ENCODE measurements at regions not wholly inside any gene's neighbourhood (a gene's known extent, or its start where the extent isn't known, plus 50 kb on each side); places are given as distances from the start of the nearest gene placed in this dataset.
A peak's percentile ranks its signal among the peaks of the same experiment; 100 is the strongest.

DNA sequence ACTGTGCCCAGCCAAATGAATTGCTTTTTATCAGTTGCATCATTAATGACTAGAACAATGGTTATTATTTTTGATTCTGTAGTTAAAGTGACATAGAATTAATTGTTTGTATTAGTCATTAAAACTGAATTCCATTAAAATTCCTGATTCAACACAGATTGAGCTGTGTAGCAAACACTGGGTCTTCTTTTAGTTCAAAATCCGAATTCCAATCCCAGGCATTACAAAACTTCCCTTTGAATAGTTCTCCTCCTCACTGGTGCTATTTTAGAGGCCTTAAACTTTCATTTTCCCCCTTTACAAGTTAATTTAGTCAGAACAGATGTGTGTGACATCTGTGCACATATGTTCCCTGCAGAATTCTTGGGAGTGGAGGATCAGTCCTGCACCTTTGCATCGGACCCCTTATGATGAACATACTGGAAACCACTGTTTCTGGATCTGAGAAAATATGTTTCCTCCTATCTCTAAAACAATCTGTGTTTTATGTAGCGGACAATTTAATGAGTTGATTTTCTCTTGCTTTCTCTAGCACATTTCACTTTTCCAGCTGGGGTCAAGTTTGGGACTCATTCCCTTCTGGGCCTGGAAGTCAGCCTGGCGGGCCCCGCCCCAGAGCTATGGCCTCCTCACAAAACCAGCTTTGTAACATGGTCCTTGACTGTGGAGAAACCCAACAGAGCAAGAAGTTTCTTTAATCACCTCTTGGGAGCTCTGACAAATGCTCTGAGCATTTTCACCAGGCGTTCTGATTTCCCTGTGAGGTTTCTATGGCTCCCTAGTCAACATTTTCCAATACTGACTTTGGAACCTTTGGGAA lies 87.9 kb upstream of the MAMDC2 start:
- DNase-seq, result no peak

DNA sequence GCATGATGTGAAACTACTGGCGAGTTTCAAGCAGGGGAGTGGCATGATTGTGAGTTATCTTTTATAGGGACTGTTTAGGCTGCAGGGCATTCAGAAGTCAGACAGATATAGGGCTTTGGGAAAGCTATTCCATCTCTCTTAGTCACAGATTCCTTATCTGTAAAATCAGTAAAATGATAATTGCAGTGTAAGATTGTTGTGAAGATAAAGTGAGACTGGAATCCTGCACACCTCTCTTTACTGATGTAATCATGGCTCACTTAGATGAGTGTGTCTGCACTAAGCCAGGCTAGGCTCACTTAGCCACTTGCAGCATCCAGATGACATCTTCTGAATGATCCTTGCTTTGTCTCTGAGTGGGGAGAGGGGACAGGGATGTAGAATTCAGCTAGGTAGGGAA lies 81.8 kb upstream of the MAMDC2 start:
- DNase-seq, result no peak

DNA sequence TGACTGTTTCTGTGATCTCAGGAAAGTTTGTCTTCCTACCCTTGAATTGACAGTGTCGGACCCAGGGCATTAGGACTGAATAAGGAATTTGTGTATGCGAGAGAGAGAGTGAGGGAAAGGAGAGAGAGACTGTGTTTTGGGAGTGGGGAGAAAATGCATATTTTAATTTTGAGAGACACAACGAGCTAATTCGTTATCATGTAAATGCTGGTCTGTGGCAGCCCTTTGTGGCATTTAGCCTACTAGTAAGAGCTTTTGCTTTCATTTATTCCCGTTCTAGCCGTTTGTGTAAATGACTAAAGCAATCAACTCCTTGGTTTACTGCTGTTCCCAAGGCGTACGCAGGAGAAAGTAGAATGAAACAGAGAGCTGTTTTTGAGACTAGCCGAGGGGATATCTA lies 79.8 kb upstream of the MAMDC2 start:
- no peak for DNase-seq

DNA sequence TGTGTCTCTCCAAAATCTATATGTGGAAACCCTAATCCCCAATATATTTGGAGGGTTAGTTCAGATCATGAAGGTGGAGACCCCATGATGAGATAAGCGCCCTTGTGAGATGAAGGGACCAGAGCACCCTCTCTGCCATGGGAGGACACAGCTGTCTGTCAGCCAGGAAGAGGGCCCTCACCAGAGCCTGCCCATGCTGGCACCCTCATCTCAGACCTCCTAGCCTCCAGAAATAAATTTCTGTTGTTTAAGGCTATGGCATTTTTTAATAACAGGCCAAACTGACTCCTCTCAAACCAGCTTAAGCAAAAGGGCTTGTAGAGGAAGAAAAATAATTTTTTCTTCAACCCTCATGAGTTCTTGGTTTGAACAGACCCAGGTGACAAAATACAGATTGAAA lies 79.2 kb upstream of the MAMDC2 start:
- DNase-seq, result no peak

DNA sequence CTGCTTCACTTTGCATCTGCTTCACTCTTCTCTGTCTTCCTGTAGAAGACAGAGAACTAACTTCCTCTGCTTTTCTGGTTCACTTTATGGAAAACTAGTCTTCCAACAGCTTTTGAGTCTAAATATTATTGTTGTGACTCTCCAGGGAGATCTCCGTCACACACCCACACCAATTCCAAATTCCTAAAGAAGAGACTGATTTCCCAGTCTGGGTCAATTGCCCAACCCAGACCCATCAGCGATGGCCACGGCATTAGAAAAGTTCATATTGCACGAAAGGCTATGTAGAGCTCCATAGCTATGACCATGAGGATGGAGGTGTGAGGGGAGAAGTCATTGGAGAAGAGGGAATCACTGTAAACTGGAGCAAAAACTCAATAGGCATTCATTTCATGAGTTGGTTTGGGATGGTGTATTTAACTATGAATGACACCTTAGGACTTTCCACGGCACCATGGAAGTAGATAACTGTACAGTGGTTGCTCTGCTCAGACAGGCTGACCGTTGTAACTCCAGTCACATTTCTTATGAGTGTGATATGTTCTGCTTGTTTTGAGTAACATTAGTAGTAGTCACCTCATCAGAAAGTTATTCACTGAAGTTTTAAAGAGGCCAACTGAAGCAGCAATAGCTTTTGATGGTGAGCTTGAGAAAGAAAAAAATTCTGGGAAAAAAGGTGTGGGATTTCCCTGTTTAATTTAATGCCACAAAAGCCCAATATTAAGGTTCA lies 78.1 kb upstream of the MAMDC2 start:
- DNase-seq, result no peak

DNA sequence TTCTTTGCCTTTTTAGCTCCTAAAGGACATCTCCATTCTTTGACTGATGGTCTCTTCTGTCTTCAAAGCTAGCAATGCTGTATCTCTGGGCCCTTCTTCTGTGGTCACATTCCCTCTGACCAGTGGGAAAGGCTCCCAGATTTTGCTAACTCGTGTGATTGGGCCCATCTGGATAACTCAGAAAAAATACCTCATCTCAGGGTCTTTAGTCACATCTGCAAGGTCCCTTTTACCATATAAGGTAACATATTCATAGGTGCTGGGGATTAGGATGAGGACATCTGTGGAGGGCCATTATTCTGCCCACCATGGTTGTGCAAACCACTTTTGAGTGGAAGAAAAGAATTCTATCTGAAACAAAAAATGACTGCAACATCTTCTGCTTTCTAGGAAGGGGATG lies 76.3 kb upstream of the MAMDC2 start:
- no peak for DNase-seq

DNA sequence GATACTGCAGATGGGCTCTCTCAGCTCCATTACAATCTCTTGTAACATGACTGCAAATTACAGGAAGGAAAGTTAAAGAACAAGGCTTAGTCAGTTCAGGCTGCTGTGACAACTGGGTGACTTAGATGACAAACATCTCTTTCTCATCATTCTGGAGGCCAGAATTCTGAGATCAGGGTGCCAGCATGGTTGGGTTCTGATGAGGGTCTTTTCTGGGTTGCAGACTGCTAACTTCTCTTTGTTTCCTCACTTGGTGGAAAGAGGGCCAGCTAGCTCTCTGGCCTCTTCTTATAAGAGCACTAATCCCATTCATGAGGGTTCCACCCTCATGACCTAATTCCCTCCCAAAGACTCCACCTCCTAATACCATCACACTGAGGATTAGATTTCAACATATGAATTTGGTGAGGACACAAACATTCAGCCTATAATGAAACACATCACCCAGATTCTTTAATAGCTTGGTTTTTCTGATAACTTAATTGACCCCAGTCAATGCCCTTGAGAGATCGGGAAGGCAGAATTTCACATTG lies 73.6 kb upstream of the MAMDC2 start:
- DNase-seq, result no peak

DNA sequence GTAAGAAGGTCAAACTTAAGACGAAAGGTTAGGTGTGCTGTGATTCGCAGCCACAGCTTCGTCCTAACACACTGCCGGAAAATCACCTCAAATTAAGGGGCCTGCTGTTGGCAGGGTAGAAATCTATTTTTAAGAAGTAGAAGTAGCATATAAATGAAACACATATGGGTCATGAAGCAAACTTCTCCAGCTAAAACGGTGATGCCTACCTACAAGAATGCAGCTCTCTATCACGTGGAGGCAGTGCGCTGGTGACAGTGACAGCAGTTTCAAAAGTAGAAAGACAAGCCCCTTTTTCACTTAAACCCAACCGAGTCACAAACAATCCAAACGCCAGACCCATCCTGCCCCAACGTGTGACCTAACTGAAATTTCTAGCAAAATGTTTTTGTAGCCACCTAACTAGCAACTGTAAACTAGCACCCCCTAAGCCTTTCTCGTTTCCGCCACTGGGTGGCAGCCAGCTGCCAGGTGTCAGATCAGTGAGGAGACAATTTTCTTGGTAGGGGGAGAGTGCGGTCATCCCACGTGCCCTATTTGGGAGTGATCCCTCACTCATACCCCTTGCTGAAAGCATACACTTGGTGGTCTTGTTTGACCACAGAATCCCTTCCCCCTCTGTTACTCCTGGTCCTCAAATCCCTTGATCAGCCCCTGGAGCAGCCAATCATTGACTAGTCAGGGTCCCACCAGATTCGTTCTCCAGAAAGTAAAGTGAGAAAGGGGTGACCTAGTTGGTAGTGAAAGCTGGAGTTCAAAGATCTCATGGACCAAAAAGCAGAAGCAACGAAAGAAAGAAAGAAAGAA lies 71.8 kb upstream of the MAMDC2 start:
- peak; percentile 13 for DNase-seq

DNA sequence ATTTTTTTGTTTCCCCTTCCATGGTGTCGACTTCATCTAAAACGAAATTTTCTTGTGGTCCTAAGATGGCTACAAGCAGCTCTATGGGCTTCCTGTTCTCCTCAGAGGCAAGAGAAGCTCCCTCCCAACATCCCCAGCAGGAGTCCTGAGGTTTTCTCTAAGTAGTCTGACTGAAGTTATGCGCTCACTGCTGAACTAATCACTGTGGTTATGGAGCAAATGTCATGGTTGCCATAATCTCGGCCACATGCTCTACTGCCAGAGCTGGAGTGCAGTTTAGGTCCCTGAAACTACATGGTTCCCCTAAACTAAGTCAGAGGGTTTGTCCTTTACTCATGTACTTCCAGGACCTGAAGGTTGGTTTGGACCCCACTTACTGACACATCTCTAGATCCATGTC lies 68.0 kb upstream of the MAMDC2 start:
- no peak for DNase-seq

DNA sequence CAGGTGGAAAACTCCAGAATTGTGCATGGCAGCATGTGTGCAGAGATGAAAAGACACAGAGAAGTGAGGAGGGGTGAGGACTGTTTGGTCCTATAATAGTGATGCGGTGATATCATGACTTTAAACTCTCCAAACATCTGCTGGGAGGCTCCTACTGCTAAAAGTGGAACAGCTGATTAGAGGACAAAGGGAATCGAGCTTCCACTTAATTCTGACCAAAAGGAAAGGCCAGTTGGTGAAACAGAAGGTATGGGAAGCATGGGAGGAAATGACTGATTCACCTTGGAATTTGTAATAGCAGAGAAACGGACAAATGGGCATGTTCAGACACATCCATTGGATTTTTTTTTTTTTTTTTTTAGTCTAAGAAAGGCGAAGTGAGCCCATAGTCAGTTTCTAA lies 67.5 kb upstream of the MAMDC2 start:
- DNase-seq, result no peak

DNA sequence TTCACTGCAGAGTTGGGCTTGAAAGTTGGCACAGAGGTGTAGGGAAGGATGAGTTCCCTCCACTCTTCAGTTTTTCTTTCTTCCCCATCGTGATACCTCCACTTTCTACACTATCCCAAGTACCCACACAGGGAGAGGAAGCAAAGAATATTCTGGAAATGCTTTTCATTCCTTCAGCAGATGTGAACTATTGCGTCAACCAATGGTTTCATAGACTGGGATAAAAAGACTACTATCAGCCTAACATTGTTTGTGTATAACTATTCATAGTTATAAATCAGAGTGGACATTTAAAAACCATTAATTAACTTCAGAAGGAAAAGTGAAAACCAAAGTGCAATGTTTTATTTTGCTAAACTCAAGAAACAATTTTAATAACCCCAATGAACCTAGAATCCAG lies 63.6 kb upstream of the MAMDC2 start:
- DNase-seq, result no peak

DNA sequence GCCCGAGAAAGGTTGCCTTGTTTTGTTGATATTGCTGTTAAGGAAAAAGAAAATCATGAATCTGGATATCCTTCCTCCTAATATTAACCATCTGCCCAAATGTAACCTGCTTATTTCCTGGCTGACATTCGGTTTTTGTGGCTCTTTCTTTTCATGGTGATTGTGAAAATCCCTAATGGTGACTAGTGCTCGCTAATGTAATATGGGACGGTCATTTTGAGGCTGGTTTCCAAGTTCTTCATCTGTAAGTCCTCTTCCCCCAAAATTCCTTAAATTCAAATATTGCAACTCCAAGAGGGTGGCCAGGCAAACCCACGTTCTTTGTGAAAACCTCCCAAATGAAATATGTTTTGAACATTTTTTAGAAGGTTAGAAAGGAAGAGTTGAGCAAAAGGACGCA lies 63.1 kb upstream of the MAMDC2 start:
- no peak for DNase-seq

DNA sequence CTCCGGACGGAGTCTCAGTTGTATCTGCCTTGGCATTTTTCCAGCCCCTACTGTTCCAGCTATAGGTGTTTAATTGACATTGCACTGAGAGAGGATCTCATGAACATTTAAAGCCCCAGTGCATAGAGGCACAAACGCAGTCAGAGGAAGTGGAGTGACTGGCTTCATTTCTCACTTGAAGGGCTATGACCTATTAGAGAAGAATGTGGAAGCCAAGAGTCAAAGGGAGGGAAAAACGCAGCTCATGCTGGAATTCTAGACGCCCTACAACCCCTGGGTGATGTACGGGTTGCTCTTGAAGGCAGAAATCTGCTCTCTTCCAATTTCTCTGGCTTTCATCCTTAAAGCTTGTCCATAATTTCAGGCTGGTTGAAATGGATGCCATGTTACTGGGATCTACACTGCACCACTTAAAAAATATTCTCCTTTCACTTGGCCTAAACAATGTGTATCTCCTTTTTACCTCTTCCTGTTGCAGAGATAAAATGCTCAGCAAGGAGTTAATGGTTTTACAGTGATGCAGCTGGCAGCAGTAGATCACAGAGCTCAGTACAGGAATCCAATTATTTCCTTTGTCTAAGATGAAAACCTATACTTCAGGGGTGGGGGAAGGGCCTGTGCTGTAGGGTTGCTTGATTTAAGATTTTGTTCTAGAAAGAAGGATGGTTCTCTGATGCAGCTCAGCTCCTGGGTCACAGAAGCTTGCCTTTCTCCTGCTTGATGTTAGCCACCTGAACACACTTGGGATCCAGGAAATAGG lies 61.8 kb upstream of the MAMDC2 start:
- DNase-seq, result no peak

DNA sequence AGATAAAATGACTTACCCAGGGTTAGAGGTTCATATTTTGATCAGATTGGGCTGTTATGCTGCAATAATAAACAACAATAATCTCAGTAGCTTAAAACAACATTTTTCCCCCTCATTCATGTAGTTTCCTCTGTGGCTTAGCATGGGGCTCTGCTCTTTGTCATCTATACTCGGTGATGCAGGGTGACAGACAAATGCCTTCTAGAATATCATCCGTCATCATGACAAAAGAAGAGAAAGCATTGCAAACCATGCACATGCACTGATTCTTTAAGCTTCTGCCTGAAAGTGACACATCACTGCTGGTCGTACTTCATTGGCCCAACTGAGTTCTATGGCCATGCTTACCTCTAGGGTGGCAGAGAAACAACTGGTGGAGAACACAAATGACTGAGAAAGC lies 58.8 kb upstream of the MAMDC2 start:
- no peak for DNase-seq

DNA sequence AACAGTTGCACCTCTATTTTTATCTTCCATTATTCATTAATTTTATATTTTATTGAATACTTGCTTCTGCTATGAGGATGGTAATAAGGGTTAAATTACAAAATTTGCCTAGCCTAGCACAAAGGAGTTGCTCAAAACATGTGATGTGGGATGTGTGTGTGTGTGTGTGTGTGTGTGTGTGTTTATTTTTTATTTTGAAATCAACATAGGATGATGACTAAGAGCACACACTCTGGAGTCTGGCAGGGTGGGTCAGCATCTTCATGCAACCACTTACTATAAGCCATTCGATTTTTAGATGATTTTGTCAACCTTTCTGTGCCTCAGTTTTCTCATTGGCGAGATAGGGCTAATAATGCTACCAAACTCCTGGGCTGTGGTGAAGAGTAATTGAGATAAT lies 57.7 kb upstream of the MAMDC2 start:
- no peak for DNase-seq

DNA sequence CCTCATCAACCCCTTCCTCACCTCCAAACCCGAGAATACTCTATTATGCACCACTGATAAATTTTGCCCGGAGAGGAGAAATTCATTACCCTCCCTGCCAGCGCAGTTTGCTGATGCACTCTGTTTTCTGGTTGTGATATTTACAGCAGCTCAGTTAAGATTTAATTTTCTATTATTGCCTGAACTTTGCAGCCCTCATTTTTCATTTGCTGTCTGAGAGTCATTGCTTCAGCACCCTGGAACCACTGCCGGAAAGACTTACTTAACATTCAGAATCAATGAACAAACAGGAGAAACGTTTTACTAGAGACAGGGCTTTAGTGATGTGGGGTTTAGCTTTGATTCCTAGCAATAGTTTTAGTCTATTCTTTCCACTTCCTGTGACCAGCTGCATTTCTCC lies 56.7 kb upstream of the MAMDC2 start:
- DNase-seq, result no peak

DNA sequence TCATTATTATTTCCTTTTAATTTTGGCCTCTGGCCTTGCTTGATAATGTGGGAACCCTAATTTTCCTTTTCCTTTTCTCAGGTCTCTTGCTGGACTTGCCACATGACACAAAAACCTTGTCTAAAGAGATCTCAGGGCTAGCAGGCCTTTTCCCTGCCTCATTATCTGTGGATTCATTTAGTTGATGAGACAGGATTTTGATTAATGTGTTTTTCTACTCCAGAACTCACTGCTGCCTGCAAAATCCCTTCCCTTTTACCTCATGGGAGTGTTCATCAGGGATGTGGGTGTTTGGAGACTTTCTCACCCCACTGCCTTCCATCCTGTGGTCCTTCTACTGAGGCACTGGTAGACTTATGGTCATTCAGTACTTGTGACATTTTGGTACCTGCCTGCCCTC lies 56.2 kb upstream of the MAMDC2 start:
- DNase-seq, result no peak

DNA sequence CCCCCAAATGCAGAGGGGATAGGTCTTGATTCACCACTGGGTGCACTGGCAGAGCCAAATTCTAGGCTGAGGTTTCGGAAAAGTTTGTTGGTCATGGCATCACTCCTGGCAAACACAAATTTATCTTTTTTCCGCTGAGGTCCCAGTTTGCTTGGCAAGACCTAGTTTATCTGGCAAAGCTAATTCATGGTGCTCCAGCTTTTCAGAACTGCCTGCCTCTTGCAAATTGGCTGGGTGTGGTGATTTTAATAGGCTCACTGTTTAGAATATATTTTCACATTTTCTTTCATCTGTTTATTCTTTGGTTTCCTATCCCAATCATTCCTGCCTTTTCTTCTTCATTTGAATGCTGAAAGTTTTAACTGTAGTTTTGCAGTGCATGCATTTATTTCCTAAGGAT lies 50.5 kb upstream of the MAMDC2 start:
- no peak for DNase-seq

Measured in NCI-H526 treated with DMSO at 0.1 percent for 48 hours (cell line).